ENCODE measurements at regions not wholly inside any gene's neighbourhood (a gene's known extent, or its start where the extent isn't known, plus 50 kb on each side); places are given as distances from the start of the nearest gene placed in this dataset.

GRCh38 chrX:39096599-39096998 is 295.3 kb downstream of the MID1IP1 start:
- no peak for ATAC-seq
- no peak overlapping the region for H3K9ac ChIP-seq (ENCODE audit: low read length)
- no peak for DNase-seq (ENCODE audit: low read depth, low spot score)
- intact Hi-C loops (cut with micrococcal nuclease), result no loop called here
- BruUV-seq (replicated peaks), result no TSS peak
- no peak overlapping the region for H2AFZ ChIP-seq (ENCODE audit: low read depth, low read length, poor library complexity, severe bottlenecking)
- ChIA-PET RAD21 (ENCODE audit: low non-redundant PET in 1 of 2, low total read pairs in 2 of 2, uncharacterized antibody in 2 of 2, unreplicated experiment in 2 of 2) (no interaction called here), CTCF (no interaction called here), POLR2A (no interaction called here)
- H3K36me3 ChIP-seq (ENCODE audit: control insufficient read depth in 1 of 2, insufficient read depth in 2 of 2, low read length in 2 of 2), result no peaks in the 10 kb centered on the region
- H3K79me2 ChIP-seq (ENCODE audit: insufficient read depth, low read length), result no peaks in the 10 kb centered on the region
- no peak overlapping the region for H3K27ac ChIP-seq (ENCODE audit: low read depth, low read length)
- no peak overlapping the region for H3K4me3 ChIP-seq (replicated peaks in 1 of 2; ENCODE audit: low read depth in 1 of 2, low read length in 2 of 2)
- H3K4me1 ChIP-seq (ENCODE audit: control insufficient read depth in 1 of 2, insufficient read depth in 2 of 2, low read length in 2 of 2), result no peaks in the 10 kb centered on the region
- H3K9me2 ChIP-seq (ENCODE audit: insufficient read depth), result no peaks in the 10 kb centered on the region
- H3K4me2 ChIP-seq (ENCODE audit: low read length), result no peak overlapping the region
- no peaks in the 10 kb centered on the region for H3K9me3 ChIP-seq (ENCODE audit: control insufficient read depth in 1 of 2, insufficient read depth in 1 of 2, low read depth in 1 of 2, low read length in 2 of 2)
- no peaks in the 10 kb centered on the region for H3K27me3 ChIP-seq (ENCODE audit: insufficient read depth, low read length)
- no peaks in the 10 kb centered on the region for H4K20me1 ChIP-seq (ENCODE audit: insufficient read depth)
- TF ChIP-seq ELF1 (IDR thresholded peaks at IDR 0.05; ENCODE audit: borderline replicate concordance, low read depth), result no peak
- no peak for TF ChIP-seq ZFX (IDR thresholded peaks at IDR 0.05)
- no peak for TF ChIP-seq ATF3 (IDR thresholded peaks at IDR 0.05)
- TF ChIP-seq MAX (IDR thresholded peaks at IDR 0.05), result no peak
- no peak for TF ChIP-seq POLR2AphosphoS5 (IDR thresholded peaks at IDR 0.05; ENCODE audit: low read depth, low read length)
- TF ChIP-seq YY1 (IDR thresholded peaks at IDR 0.05; ENCODE audit: extremely low read depth, insufficient replicate concordance, low read depth, low read length), result no peak
- TF ChIP-seq FOSL1 (IDR thresholded peaks at IDR 0.05; ENCODE audit: low read depth), result no peak
- TF ChIP-seq ZNF274 (IDR thresholded peaks at IDR 0.05; ENCODE audit: low read depth, low read length), result no peak
- no peak for TF ChIP-seq CEBPB (IDR thresholded peaks at IDR 0.05; ENCODE audit: low read depth)
- TF ChIP-seq JUND (IDR thresholded peaks at IDR 0.05), result no peak
- TF ChIP-seq POLR2A (IDR thresholded peaks at IDR 0.05; ENCODE audit: borderline replicate concordance, extremely low read depth, insufficient read depth, insufficient read length), result no peak
- no peak for TF ChIP-seq RAD21 (IDR thresholded peaks at IDR 0.05; ENCODE audit: low read depth)
- TF ChIP-seq SIN3A (IDR thresholded peaks at IDR 0.05; ENCODE audit: low read depth), result no peak
- TF ChIP-seq SRF (IDR thresholded peaks at IDR 0.05; ENCODE audit: low read depth), result no peak
- no peak for TF ChIP-seq REST (IDR thresholded peaks at IDR 0.05; ENCODE audit: low read depth)
- TF ChIP-seq TCF7L2 (IDR thresholded peaks at IDR 0.05; ENCODE audit: borderline replicate concordance, extremely low read depth, insufficient read depth, insufficient read length), result no peak
- TF ChIP-seq EGR1 (IDR thresholded peaks at IDR 0.05; ENCODE audit: low read depth), result no peak

Data from HCT116 (cell line).